Ammon's horn (tissue), 1 donor: ENCODE measurements at regions not wholly inside any gene's neighbourhood (a gene's known extent, or its start where the extent isn't known, plus 50 kb on each side); places are given as distances from the start of the nearest gene placed in this dataset.
"Not testable (repeated sequence)": the region's sequence is repeated elsewhere in the genome, so short reads cannot be mapped to it uniquely, and the experiment has no call there.

Experiments
- DNase-seq: peaks from one replicate; pipeline ENCODE4 v3.0.0-alpha.2; 2016; ENCODE audit warnings: low spot score

- DNase-seq: no peak
Measured at GRCh38 chr5:19064094-19064493, 923.9 kb downstream of the CDH18 start.

- DNase-seq: no peak
Measured at GRCh38 chr5:19067741-19068140, 920.3 kb downstream of the CDH18 start.

DNA sequence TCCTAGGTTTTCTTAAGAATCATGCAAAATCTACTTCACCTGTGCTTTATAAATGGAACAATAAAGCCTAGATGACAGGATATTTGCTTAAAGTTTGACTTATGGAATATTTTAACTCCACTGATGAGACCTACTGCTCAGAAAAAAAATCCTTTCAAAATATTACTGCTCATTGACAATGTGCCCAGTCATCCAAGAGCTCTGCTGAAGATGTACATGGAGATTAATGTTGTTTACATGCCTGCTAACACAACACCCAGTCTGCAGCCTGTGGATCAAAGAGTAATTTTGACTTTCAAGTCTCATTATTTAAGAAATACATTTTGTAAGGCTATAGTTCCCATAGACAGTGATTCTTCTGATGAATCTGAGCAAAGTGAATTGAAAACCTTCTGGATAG, 889.6 kb downstream of the CDH18 start:
- DNase-seq: no peak

DNA sequence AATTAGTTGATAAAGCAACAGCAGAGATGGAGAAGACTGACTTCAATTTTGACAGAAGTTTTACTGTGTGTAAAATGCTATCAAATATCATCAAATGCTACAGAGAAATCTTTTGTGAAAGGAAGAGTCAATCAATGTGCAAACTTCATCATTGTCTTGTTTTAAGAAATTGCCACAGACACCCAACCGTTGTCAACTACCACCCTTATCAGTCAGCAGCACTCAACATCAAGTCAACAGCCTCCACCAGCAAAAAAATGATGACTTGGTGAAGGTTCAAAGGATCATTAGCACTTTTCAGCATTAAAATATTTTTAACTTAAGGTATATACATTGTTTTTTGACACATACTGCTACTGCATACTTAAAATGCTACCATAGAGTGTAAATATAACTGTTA, 888.8 kb downstream of the CDH18 start:
- no peak for DNase-seq

DNA sequence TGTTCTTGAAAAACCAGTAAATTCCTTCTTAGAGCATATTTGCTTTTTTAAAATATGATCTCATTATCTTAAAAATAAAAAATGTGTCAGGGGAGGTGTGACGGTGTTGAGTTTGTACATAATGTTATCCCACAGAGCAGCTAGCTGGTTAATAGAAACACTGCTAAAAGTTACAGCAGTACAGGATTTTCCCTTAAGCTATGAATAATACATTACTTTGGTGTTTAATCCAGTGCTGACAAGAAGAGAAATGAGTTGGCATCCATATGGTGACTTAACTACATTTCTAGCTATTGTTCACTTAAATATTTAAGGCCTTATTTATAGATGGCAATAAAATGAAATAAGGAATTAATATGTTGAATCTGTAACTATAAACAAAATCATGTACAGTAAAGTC, 883.1 kb downstream of the CDH18 start:
- DNase-seq: no peak

- DNase-seq: no peak
Measured at GRCh38 chr5:19122923-19123322, 865.1 kb downstream of the CDH18 start.

DNA sequence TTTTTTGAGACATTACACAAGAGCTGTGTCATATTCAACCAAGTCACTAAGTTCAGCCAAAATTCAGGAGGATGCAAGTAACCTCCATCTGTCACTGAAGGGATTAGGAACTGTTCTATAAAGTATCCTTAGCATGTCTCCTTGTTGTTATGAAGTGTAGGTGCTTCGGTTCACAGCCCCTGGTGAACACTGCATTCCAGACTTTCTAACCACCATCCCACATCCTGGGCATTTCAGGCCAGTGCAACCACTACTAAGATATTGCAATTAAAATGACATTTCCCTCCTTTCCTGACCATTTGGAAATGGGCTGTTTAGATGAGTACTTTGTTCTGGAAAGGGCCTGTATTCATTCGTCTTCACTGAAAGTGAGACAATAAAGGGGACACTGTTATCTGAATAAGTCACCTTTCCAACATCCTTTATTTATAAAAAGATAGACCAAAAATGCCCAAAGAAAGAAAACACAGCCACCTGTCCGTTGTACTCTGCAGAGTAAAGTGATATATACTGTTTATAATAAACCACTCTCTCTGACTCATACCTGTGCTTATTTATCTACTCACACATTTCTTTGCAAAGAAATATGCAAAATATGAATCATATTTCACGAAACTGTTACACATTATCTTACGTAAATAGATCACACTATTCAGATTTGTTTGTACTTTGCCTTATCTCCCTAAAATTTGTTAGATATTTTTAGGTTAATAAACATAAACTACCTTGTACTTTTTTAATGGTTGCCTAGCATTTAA, 861.9 kb downstream of the CDH18 start:
- no peak for DNase-seq

DNA sequence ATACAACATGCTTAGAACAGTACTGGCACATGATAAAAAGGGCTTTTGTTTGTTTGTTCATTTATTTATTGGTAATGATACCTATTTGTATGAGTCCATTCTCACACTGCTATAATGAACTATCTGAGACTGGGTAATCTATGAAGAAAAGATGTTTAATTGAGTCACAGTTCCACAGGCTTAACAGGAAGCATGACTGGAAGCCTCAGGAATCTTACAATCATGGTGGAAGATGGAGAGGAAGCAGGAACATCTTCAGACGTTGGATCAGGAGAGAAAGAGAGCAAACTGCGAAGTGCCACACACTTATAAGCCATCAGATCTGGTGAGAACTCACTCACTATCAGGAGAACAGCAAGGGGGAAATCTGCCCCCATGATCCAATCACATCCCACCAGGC, 847.7 kb downstream of the CDH18 start:
- DNase-seq: no peak

GRCh38 chr5:19141937-19142524, 846.0 kb downstream of the CDH18 start:
- DNase-seq: not testable (repeated sequence)

- DNase-seq: not testable (repeated sequence)
Measured at GRCh38 chr5:19142713-19143414, 845.1 kb downstream of the CDH18 start.

DNA sequence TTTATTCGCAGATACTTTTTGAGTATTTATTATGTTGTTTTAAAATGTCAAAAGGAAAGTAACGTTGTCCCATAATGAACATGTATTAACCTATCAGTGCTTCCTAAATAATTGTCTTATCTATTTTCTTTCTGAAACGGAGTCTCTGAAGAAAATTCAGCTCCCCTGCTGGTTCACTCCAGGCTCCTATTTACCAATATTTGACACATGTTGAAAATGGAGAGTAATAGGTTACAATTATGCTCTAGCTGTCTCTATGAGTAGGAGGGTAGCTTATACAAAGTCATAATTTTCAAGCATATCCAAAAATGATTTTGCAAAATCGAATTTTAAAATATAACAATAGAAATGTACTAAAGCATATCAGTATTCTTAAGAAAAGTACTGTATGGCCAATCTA, 844.1 kb downstream of the CDH18 start:
- DNase-seq: no peak

DNA sequence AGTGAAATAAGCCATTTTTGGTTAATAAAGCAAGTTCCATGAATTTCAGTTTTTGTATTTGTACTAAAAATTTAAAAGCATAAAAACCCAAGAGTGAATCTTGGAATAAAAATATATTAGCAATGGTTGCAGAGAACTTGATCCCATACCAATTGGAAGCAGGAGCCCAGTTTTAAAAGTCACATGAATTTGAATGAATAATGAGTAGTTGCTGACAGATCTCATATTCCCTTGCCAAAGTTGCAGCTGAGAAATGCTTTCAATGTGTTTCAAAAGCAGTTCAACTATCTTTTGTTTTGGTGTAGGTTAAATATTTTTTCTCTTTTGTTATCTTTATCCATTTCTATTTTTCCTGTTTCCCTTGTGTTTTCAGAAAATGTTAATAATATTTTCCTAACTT, 818.6 kb downstream of the CDH18 start:
- DNase-seq: no peak

DNA sequence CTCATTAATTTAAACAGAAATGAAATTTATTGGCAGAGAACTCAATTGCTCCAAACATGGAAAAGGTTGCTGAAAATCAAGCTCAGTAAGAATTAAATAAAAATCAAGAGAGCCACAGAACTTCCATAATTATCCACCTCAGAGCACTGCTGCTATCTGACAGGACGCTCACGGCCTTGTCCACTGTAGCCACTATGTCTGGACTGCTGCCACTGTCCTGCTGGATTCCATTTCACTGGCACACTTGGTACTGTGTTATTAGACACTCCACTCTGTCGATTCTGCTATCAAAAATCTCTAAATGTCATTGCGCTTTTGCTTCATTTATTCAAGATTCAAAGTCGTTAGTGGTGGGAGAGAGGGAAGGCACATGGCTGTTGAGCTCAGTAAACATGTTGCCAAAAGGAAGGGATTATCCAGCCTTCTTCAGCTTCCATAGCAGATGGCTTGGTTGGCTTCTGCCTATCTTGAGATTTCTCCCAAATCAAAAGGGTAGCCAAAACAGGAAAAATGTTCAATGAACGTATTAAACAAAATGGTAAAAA, 815.0 kb downstream of the CDH18 start:
- no peak for DNase-seq

- peak; percentile 16 for DNase-seq
Measured at GRCh38 chr5:19175776-19176570, 812.0 kb downstream of the CDH18 start.

- no peak for DNase-seq
Measured at GRCh38 chr5:19179571-19179970, 808.4 kb downstream of the CDH18 start.

DNA sequence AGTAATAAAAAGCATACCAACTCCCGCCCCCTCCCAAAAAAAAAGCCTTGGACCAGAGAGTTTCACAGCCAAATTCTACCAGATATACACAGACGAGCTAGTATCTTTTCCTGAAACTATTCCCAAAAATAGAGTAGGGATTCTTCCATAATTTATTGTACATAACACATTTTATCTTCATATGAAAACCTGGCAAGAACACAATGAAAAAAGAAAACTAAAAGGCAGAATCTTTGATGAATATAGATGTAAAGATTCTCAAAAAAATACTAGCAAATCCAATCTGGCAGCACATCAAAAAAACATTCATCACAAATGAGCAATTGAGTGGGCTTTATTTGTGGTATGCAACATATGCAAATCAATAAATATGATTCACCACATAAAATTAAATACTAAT, 798.8 kb downstream of the CDH18 start:
- DNase-seq: no peak

GRCh38 chr5:19193631-19194030, 794.4 kb downstream of the CDH18 start:
- peak; percentile 33 for DNase-seq

DNA sequence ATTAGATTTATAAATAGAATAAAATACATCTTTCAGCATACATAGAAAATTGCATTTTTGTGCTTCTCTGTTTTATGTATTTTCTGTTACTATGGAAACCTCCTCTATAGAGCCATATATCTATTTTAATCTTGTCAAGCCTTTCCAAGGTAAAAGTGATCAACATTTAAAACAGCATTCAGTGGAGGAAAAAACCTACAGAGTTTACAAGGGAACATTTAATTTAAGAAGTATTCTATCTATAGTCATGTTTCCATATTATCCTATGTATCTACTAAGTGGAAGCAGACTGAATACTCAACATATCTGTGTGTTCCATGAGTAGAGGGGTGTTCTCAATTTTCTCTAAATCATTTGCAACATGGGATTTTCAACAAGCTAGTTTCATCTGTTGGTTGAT, 791.4 kb downstream of the CDH18 start:
- DNase-seq: no peak

DNA sequence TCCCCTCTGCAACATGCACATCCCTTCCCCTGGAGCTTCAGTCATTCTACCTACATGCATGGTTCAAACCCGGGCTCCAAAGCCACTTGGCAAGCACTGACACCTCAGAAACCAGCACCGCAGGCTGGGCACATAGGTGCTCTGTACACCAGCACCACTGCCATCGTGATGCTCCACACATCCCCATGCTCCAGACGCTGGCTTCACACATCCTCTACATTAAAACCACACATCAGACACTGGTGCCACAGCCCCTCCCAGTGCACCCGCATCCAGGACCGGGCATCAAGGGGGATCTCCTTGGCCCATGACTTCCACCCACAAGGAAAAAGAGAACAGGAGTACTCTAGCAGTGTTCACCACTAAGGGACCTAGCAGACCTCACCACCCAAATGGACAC, 787.7 kb downstream of the CDH18 start:
- no peak for DNase-seq

- no peak for DNase-seq
Measured at GRCh38 chr5:19208397-19208796, 779.6 kb downstream of the CDH18 start.

DNA sequence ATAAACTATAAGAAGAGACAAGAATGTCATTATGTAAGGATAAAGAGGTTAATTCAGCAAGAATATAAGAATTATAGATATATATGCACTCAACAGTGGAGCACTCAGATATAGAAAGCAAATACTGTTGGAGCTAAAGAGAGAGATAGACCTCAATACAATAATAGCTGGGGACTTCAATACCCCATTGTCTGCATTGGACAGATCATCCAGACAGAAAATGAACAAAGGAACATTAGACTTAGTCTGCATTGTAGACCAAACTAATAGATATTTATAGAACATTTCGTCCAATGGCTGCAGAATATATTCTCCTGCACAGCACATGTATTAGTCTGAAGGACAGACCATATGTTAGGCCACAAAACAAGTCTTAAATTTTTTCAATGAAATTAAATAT, 777.1 kb downstream of the CDH18 start:
- peak; percentile 16 for DNase-seq

GRCh38 chr5:19229179-19229835, 758.7 kb downstream of the CDH18 start:
- DNase-seq: no peak
